ENCODE measurements at regions not wholly inside any gene's neighbourhood (a gene's known extent, or its start where the extent isn't known, plus 50 kb on each side); places are given as distances from the start of the nearest gene placed in this dataset.

- H3K27me3 Mint-ChIP-seq (ENCODE audit: unreplicated experiment): no peaks in the 10 kb centered on the region
- DNase-seq: no peak
- no peaks in the 10 kb centered on the region for H3K4me1 Mint-ChIP-seq (ENCODE audit: low read depth, unreplicated experiment)
- TF ChIP-seq CTCF (IDR thresholded peaks at IDR 0.05; ENCODE audit: unreplicated experiment): no peak
- BruUV-seq (replicated peaks): no TSS peak
- no peaks in the 10 kb centered on the region for H3K9me3 Mint-ChIP-seq (ENCODE audit: low read depth, unreplicated experiment)
- CTCF ChIA-PET: no interaction called here
- intact Hi-C loops (cut with micrococcal nuclease; ENCODE audit: unreplicated experiment): no loop called here
- no peak overlapping the region for H3K4me3 Mint-ChIP-seq (ENCODE audit: low read depth, unreplicated experiment)
- no peaks in the 10 kb centered on the region for H3K36me3 Mint-ChIP-seq (ENCODE audit: insufficient read depth, unreplicated experiment)
- no peak overlapping the region for H3K27ac Mint-ChIP-seq (ENCODE audit: unreplicated experiment)
Measured at GRCh38 chr5:100232736-100233135, 302.4 kb upstream of the FAM174A start.

GRCh38 chr5:100188778-100189177 is 346.4 kb upstream of the FAM174A start:
- intact Hi-C loops (cut with micrococcal nuclease; ENCODE audit: unreplicated experiment): no loop called here
- H3K4me3 Mint-ChIP-seq (ENCODE audit: low read depth, unreplicated experiment): no peak overlapping the region
- DNase-seq: no peak
- no peaks in the 10 kb centered on the region for H3K9me3 Mint-ChIP-seq (ENCODE audit: low read depth, unreplicated experiment)
- no peaks in the 10 kb centered on the region for H3K27me3 Mint-ChIP-seq (ENCODE audit: unreplicated experiment)
- no peak for TF ChIP-seq CTCF (IDR thresholded peaks at IDR 0.05; ENCODE audit: unreplicated experiment)
- H3K36me3 Mint-ChIP-seq (ENCODE audit: insufficient read depth, unreplicated experiment): no peaks in the 10 kb centered on the region
- CTCF ChIA-PET: no interaction called here
- H3K27ac Mint-ChIP-seq (ENCODE audit: unreplicated experiment): no peak overlapping the region
- H3K4me1 Mint-ChIP-seq (ENCODE audit: low read depth, unreplicated experiment): no peaks in the 10 kb centered on the region
- BruUV-seq (replicated peaks): no TSS peak

GRCh38 chr5:100188339-100188738 is 346.8 kb upstream of the FAM174A start:
- CTCF ChIA-PET: interaction anchor here (0.6 kb wide), 1 partner anchor 929 kb away, joined by 3 read pairs; no protein-coding TSS in a partner anchor
- no peak for DNase-seq
- no peak overlapping the region for H3K27ac Mint-ChIP-seq (ENCODE audit: unreplicated experiment)
- intact Hi-C loops (cut with micrococcal nuclease; ENCODE audit: unreplicated experiment): no loop called here
- no peaks in the 10 kb centered on the region for H3K36me3 Mint-ChIP-seq (ENCODE audit: insufficient read depth, unreplicated experiment)
- no peaks in the 10 kb centered on the region for H3K4me1 Mint-ChIP-seq (ENCODE audit: low read depth, unreplicated experiment)
- no peak for TF ChIP-seq CTCF (IDR thresholded peaks at IDR 0.05; ENCODE audit: unreplicated experiment)
- BruUV-seq (replicated peaks): no TSS peak
- H3K27me3 Mint-ChIP-seq (ENCODE audit: unreplicated experiment): no peaks in the 10 kb centered on the region
- no peaks in the 10 kb centered on the region for H3K9me3 Mint-ChIP-seq (ENCODE audit: low read depth, unreplicated experiment)
- H3K4me3 Mint-ChIP-seq (ENCODE audit: low read depth, unreplicated experiment): no peak overlapping the region

- BruUV-seq (replicated peaks): no TSS peak
- H3K27me3 Mint-ChIP-seq (ENCODE audit: unreplicated experiment): no peaks in the 10 kb centered on the region
- CTCF ChIA-PET: no interaction called here
- H3K4me1 Mint-ChIP-seq (ENCODE audit: low read depth, unreplicated experiment): no peaks in the 10 kb centered on the region
- intact Hi-C loops (cut with micrococcal nuclease; ENCODE audit: unreplicated experiment): no loop called here
- no peak overlapping the region for H3K27ac Mint-ChIP-seq (ENCODE audit: unreplicated experiment)
- DNase-seq: no peak
- no peaks in the 10 kb centered on the region for H3K36me3 Mint-ChIP-seq (ENCODE audit: insufficient read depth, unreplicated experiment)
- no peak overlapping the region for H3K4me3 Mint-ChIP-seq (ENCODE audit: low read depth, unreplicated experiment)
- TF ChIP-seq CTCF (IDR thresholded peaks at IDR 0.05; ENCODE audit: unreplicated experiment): no peak
- H3K9me3 Mint-ChIP-seq (ENCODE audit: low read depth, unreplicated experiment): no peaks in the 10 kb centered on the region
Measured at GRCh38 chr5:100186181-100186580, 349.0 kb upstream of the FAM174A start.

GRCh38 chr5:100182402-100182801 is 352.8 kb upstream of the FAM174A start:
- intact Hi-C loops (cut with micrococcal nuclease; ENCODE audit: unreplicated experiment): no loop called here
- H3K27me3 Mint-ChIP-seq (ENCODE audit: unreplicated experiment): no peaks in the 10 kb centered on the region
- BruUV-seq (replicated peaks): no TSS peak
- no peak overlapping the region for H3K4me3 Mint-ChIP-seq (ENCODE audit: low read depth, unreplicated experiment)
- no peaks in the 10 kb centered on the region for H3K9me3 Mint-ChIP-seq (ENCODE audit: low read depth, unreplicated experiment)
- CTCF ChIA-PET: no interaction called here
- no peak overlapping the region for H3K27ac Mint-ChIP-seq (ENCODE audit: unreplicated experiment)
- H3K4me1 Mint-ChIP-seq (ENCODE audit: low read depth, unreplicated experiment): no peaks in the 10 kb centered on the region
- TF ChIP-seq CTCF (IDR thresholded peaks at IDR 0.05; ENCODE audit: unreplicated experiment): no peak
- no peaks in the 10 kb centered on the region for H3K36me3 Mint-ChIP-seq (ENCODE audit: insufficient read depth, unreplicated experiment)
- no peak for DNase-seq
